CD4-positive, alpha-beta T cell (primary cell): ENCODE measurements at regions not wholly inside any gene's neighbourhood (a gene's known extent, or its start where the extent isn't known, plus 50 kb on each side); places are given as distances from the start of the nearest gene placed in this dataset.

Source experiments
- ATAC-seq: fragments of 200-7000 bp; cut with Tn5 transposase; one replicate; pipeline ENCODE4 v1.10.0; 2022; ENCODE audit warnings: mild to moderate bottlenecking; ENCODE audit not compliant: poor library complexity
- CTCF ChIA-PET: fragments of 350-600 bp; sonication (Branson Sonifier 250); formaldehyde crosslinking; loops from one replicate; lab custom pipeline; 2021; ENCODE audit warnings: antibody characterized with exemption, inconsistent platforms; lab: Charles Lee
- POLR2A ChIA-PET: fragments of 350-600 bp; sonication (Branson Sonifier 250); formaldehyde crosslinking; loops from one replicate; lab custom pipeline; 2021; ENCODE audit warnings: antibody characterized with exemption, inconsistent platforms; lab: Charles Lee
- DNase-seq, 14 experiments: peaks; one replicate each; pipeline ENCODE4 v3.0.0-alpha.2; 2013 to 2020; ENCODE audit warnings: mixed read lengths in 2 of 14
- H3K27ac ChIP-seq, 2 donors: one replicate each; pipeline versions ENCODE4 v1.5.1 to v1.7.0; 2013; ENCODE audit warnings: low read length in 2 of 2, low read depth in 1 of 2, mild to moderate bottlenecking in 1 of 2
- H3K27me3 ChIP-seq, 2 experiments: 1 replicate in 1 of 2; 2 replicates in 1 of 2; pipeline versions ENCODE4 v1.6.1 to v1.7.0; 2013; ENCODE audit warnings: low read length in 2 of 2, control low read depth in 1 of 2, mild to moderate bottlenecking in 1 of 2, moderate library complexity in 1 of 2; ENCODE audit not compliant: insufficient read depth in 2 of 2, control insufficient read depth in 1 of 2
- H3K36me3 ChIP-seq: one replicate; pipeline ENCODE4 v1.6.1; 2013; ENCODE audit warnings: low read length, control low read depth; ENCODE audit not compliant: insufficient read depth
- H3K4me1 ChIP-seq: one replicate; pipeline ENCODE4 v1.6.1; 2013; ENCODE audit warnings: low read length, control low read depth; ENCODE audit not compliant: insufficient read depth
- H3K4me3 ChIP-seq: one replicate; pipeline ENCODE4 v1.5.1; 2013; ENCODE audit warnings: mild to moderate bottlenecking, low read length, moderate library complexity
- H3K9me3 ChIP-seq, 2 experiments: 1 replicate in 1 of 2; 2 replicates in 1 of 2; pipeline versions ENCODE4 v1.6.1 to v1.7.0; 2013; ENCODE audit warnings: low read length in 2 of 2, mild to moderate bottlenecking in 2 of 2, control low read depth in 1 of 2, moderate library complexity in 1 of 2; ENCODE audit not compliant: control insufficient read depth in 1 of 2, insufficient read depth in 1 of 2
- H3K27ac Mint-ChIP-seq: one replicate; pipeline ENCODE4 v1.8.0; 2020; ENCODE audit warnings: mixed read lengths
- H3K27me3 Mint-ChIP-seq: one replicate; pipeline ENCODE4 v1.8.0; 2021; ENCODE audit warnings: mixed read lengths
- H3K36me3 Mint-ChIP-seq: one replicate; pipeline ENCODE4 v1.8.0; 2021; ENCODE audit warnings: low read depth, mixed read lengths
- H3K4me1 Mint-ChIP-seq: one replicate; pipeline ENCODE4 v1.8.0; 2021; ENCODE audit warnings: low read depth, mixed read lengths
- H3K4me3 Mint-ChIP-seq: one replicate; pipeline ENCODE4 v1.8.0; 2020; ENCODE audit warnings: mild to moderate bottlenecking, mixed read lengths
- H3K9me3 Mint-ChIP-seq: one replicate; pipeline ENCODE4 v1.8.0; 2020; ENCODE audit warnings: mixed read lengths
- intact Hi-C, 2 experiments: fragments of 100-400 bp; cut with DNase I in 1 of 2; cut with micrococcal nuclease in 1 of 2; formaldehyde crosslinking; loops; one replicate each; pipeline versions ENCODE4 v1.15.1 to v1.9.0; 2023 to 2025; cut with DNase I, micrococcal nuclease
- TF ChIP-seq, protein P1 (sequence below): fragments of 200-600 bp; IDR thresholded peaks from one replicate; pipeline ENCODE4 v1.8.0; 2022; ENCODE audit warnings: antibody characterized with exemption, mild to moderate bottlenecking

DNA sequence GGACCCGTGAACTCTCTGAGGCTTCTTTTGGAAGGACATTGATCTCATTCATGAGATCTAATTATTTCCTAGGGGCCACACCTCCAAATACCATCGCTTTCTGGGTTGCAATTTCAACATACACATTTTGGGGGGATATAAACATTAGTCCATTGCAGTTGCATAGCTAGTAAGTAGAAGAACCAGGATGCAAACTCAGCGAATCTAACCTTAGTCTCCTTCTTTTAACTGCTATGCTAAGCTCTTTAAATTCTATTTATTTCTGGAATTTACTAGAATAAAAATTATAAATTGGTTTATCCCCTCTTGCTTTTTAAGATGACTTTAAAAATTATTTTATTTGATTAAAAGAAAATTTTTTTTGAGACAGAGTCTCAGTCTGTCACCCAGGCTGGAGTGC lies 232.5 kb upstream of the EEF2KMT start:
- peaks cover 18% of the 10 kb centered on the region for H3K27me3 Mint-ChIP-seq
- no peaks in the 10 kb centered on the region for H3K36me3 Mint-ChIP-seq
- H3K4me3 Mint-ChIP-seq, result no peak overlapping the region
- TF ChIP-seq, protein P1, sequence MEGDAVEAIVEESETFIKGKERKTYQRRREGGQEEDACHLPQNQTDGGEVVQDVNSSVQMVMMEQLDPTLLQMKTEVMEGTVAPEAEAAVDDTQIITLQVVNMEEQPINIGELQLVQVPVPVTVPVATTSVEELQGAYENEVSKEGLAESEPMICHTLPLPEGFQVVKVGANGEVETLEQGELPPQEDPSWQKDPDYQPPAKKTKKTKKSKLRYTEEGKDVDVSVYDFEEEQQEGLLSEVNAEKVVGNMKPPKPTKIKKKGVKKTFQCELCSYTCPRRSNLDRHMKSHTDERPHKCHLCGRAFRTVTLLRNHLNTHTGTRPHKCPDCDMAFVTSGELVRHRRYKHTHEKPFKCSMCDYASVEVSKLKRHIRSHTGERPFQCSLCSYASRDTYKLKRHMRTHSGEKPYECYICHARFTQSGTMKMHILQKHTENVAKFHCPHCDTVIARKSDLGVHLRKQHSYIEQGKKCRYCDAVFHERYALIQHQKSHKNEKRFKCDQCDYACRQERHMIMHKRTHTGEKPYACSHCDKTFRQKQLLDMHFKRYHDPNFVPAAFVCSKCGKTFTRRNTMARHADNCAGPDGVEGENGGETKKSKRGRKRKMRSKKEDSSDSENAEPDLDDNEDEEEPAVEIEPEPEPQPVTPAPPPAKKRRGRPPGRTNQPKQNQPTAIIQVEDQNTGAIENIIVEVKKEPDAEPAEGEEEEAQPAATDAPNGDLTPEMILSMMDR, result no peak
- Histone ChIP-seq H3K9me3 (peaks cover 0 to 8% of the 10 kb centered on the region in 2 experiments), H3K36me3 (no peaks in the 10 kb centered on the region), H3K27ac (no peak overlapping the region), H3K4me3 (no peak overlapping the region), H3K27me3 (no peaks in the 10 kb centered on the region), H3K4me1 (no peaks in the 10 kb centered on the region)
- no peaks in the 10 kb centered on the region for H3K4me1 Mint-ChIP-seq
- DNase-seq, result no peak
- intact Hi-C loops, result no loop called here
- ChIA-PET POLR2A (no interaction called here), CTCF (no interaction called here)
- no peak for ATAC-seq
- H3K27ac Mint-ChIP-seq, result no peak overlapping the region
- peaks cover 6% of the 10 kb centered on the region for H3K9me3 Mint-ChIP-seq

DNA sequence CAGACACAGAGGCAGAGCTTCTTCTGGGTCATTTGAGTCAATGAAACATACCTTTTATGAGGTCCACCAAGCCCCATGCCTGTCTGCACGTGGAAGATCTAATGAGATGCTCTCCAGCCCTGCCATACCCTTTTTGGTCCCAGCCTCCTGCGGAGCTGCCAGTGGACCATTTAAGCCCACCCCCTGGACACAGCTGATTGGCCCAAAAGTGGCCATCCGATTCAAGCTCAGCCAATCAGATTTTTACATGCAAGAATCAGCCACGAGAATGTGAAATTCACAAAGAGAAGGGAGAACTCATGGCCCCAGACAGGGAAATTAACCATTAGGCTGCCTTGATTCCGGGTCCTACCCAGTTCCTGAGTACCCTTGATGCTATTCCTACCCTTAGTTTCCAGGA lies 231.0 kb upstream of the EEF2KMT start:
- no peak overlapping the region for H3K27ac Mint-ChIP-seq
- no peaks in the 10 kb centered on the region for H3K36me3 ChIP-seq
- POLR2A ChIA-PET, result no interaction called here
- intact Hi-C loops, result no loop called here
- CTCF ChIA-PET, result interaction anchor here (0.7 kb wide), 1 partner anchor 8 kb away, joined by 3 read pairs; no protein-coding TSS in a partner anchor
- no peaks in the 10 kb centered on the region for H3K4me1 Mint-ChIP-seq
- H3K36me3 Mint-ChIP-seq, result no peaks in the 10 kb centered on the region
- ATAC-seq (no peak), DNase-seq (no peak)
- H3K4me3 Mint-ChIP-seq, result no peak overlapping the region
- H3K4me3 ChIP-seq, result no peak overlapping the region
- peaks cover 0 to 12% of the 10 kb centered on the region in 2 experiments for H3K9me3 ChIP-seq
- H3K9me3 Mint-ChIP-seq, result peaks cover 6% of the 10 kb centered on the region
- no peaks in the 10 kb centered on the region for H3K4me1 ChIP-seq
- peaks cover 18% of the 10 kb centered on the region for H3K27me3 Mint-ChIP-seq
- TF ChIP-seq, protein P1, result no peak
- peaks cover 0 to 2% of the 10 kb centered on the region in 2 experiments for H3K27me3 ChIP-seq
- H3K27ac ChIP-seq, result no peak overlapping the region

DNA sequence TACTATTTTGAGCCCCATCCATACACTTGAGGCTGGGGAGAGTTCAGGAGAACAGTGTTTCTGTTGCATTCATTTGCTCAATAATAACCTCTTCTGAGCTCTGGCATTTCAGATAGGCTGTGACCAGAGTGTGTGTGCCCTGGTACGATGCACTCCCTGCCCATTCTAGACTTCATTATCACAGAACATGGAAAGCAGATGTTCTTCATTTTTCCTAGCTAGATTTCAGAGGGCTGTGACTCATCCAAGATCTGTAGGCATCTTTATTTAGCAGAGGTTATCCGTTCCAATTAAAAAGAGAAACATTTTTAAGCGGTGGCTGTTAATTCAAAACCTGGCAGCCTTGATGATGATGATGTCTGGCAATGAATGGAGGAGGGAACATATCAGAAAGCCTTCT lies 228.8 kb upstream of the EEF2KMT start:
- Histone ChIP-seq H3K4me3 (no peak overlapping the region), H3K27ac (no peak overlapping the region), H3K4me1 (no peaks in the 10 kb centered on the region), H3K9me3 (peaks cover 0 to 12% of the 10 kb centered on the region in 2 experiments), H3K36me3 (no peaks in the 10 kb centered on the region), H3K27me3 (peaks cover 0 to 5% of the 10 kb centered on the region in 2 experiments)
- Mint-ChIP-seq H3K36me3 (no peaks in the 10 kb centered on the region), H3K4me3 (no peak overlapping the region), H3K4me1 (no peaks in the 10 kb centered on the region), H3K27me3 (peaks cover 27% of the 10 kb centered on the region), H3K9me3 (peaks cover 6% of the 10 kb centered on the region), H3K27ac (no peak overlapping the region)
- DNase-seq, result no peak
- intact Hi-C loops, result no loop called here
- ATAC-seq, result no peak
- TF ChIP-seq, protein P1, result no peak
- ChIA-PET POLR2A (no interaction called here), CTCF (no interaction called here)
